ENCODE measurements at regions not wholly inside any gene's neighbourhood (a gene's known extent, or its start where the extent isn't known, plus 50 kb on each side); places are given as distances from the start of the nearest gene placed in this dataset.
"Not testable (repeated sequence)": the region's sequence is repeated elsewhere in the genome, so short reads cannot be mapped to it uniquely, and the experiment has no call there.

DNA sequence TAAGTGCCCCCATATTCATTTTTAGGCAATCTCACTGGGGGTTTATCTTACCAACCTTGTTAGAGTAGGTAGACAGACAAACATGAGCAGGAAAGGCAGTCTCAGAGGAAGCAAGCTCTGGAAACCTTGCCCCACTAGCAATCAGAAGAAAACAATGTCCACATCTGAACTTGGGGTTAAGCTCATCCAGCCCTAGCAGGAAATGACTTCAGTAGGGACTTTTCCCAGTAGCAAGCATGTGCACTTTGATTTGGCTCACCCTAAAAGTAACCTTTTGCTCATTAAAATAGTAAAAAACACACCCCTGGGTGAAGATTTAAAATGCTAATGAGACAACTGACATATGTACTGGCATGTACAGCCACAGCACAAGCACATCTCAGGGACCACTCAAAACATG, 175.5 kb downstream of the AKAIN1 start:
- TF ChIP-seq, protein P1, sequence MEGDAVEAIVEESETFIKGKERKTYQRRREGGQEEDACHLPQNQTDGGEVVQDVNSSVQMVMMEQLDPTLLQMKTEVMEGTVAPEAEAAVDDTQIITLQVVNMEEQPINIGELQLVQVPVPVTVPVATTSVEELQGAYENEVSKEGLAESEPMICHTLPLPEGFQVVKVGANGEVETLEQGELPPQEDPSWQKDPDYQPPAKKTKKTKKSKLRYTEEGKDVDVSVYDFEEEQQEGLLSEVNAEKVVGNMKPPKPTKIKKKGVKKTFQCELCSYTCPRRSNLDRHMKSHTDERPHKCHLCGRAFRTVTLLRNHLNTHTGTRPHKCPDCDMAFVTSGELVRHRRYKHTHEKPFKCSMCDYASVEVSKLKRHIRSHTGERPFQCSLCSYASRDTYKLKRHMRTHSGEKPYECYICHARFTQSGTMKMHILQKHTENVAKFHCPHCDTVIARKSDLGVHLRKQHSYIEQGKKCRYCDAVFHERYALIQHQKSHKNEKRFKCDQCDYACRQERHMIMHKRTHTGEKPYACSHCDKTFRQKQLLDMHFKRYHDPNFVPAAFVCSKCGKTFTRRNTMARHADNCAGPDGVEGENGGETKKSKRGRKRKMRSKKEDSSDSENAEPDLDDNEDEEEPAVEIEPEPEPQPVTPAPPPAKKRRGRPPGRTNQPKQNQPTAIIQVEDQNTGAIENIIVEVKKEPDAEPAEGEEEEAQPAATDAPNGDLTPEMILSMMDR (conservative IDR thresholded peaks at IDR 0.05), result no peak
- peaks cover 23% of the 10 kb centered on the region for H3K4me1 Mint-ChIP-seq
- no peaks in the 10 kb centered on the region for H3K27me3 Mint-ChIP-seq (ENCODE audit: low read depth)
- peaks cover 4% of the 10 kb centered on the region for H3K9me3 Mint-ChIP-seq
- H3K27ac Mint-ChIP-seq (ENCODE audit: unreplicated experiment), result no peak overlapping the region
- no peak for DNase-seq (ENCODE audit: low read depth, low spot score)
- no peak overlapping the region for H3K4me3 Mint-ChIP-seq
- no peaks in the 10 kb centered on the region for H3K36me3 Mint-ChIP-seq (ENCODE audit: low read depth)

DNA sequence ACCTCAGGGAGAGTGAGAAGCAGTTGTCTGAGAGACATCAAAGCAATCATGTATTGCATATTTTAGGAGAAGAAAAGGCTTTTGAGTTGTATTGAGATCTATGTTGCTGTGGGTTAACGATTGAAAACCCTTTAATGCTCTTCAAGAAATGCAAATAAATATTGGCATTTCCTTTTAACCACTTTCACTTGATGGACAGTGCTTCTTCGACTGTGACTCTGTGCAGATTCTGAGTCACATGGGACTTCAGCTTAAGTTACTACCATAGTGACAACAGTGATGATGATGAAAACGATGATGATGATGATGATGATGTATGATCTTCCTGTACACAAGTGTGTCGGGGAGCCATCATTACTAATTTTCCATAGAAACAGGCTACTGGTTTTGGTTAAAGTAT, 181.8 kb downstream of the AKAIN1 start:
- Mint-ChIP-seq H3K27me3 (ENCODE audit: low read depth) (no peaks in the 10 kb centered on the region), H3K27ac (ENCODE audit: unreplicated experiment) (peak overlapping the region; percentile 30), H3K4me1 (peaks cover 21% of the 10 kb centered on the region), H3K4me3 (no peak overlapping the region), H3K9me3 (peaks cover 7% of the 10 kb centered on the region), H3K36me3 (ENCODE audit: low read depth) (peaks cover 6% of the 10 kb centered on the region)
- TF ChIP-seq, protein P1 (conservative IDR thresholded peaks at IDR 0.05), result no peak
- DNase-seq (ENCODE audit: low read depth, low spot score), result no peak

DNA sequence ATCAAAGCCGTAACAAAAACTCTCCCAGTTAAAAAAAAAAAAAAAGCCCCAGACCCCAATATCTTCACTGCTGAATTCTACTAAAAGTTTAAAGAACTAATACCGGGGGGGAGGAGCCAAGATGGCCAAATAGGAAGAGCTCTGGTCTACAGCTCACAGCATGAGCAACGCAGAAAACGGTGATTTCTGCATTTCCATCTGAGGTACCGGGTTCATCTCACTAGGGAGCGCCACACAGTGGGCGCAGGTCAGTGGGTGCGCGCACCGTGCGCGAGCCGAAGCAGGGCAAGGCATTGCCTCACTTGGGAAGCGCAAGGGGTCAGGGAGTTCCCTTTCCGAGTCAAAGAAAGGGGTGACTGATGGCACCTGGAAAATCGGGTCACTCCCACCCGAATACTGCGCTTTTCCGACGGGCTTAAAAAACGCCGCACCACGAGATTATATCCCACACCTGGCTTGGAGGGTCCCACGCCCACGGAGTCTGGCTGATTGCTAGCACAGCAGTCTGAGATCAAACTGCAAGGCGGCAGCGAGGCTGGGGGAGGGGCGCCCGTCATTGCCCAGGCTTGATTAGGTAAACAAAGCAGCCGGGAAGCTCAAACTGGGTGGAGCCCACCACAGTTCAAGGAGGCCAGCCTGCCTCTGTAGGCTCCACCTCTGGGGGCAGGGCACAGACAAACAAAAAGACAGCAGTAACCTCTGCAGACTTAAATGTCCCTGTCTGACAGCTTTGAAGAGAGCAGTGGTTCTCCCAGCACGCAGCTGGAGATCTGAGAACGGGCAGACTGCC, 192.8 kb downstream of the AKAIN1 start:
- DNase-seq (ENCODE audit: low read depth, low spot score), result peak; percentile 16
- not testable (repeated sequence) for H3K36me3 Mint-ChIP-seq (ENCODE audit: low read depth); H3K9me3 Mint-ChIP-seq; H3K27me3 Mint-ChIP-seq (ENCODE audit: low read depth)
- Mint-ChIP-seq H3K27ac (ENCODE audit: unreplicated experiment) (peak overlapping the region; percentile 0), H3K4me1 (peaks cover 12% of the 10 kb centered on the region), H3K4me3 (peak overlapping the region; percentile 93)
- TF ChIP-seq, protein P1 (conservative IDR thresholded peaks at IDR 0.05), result peak; percentile 48

DNA sequence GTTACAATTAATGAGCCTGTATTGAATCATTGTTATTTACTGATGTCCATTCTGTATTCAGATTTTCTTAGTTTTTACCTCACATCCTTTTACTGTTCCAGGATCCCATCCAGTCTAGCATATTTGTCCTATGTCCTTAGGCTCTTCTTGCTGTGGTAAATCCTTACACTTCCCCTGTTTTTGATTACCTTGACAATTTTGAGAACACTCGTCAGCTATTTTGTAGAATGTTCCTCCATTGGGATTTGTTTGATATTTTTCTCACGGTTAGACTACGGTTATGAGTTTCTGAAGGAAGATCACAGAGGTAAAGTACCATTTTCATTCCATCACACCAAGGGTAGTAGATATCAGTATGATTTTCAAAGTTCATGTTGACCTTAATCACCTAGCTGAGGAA, 202.3 kb downstream of the AKAIN1 start:
- Mint-ChIP-seq H3K9me3 (no peaks in the 10 kb centered on the region), H3K27me3 (ENCODE audit: low read depth) (no peaks in the 10 kb centered on the region), H3K4me1 (no peaks in the 10 kb centered on the region), H3K4me3 (no peak overlapping the region), H3K36me3 (ENCODE audit: low read depth) (peaks cover 3% of the 10 kb centered on the region), H3K27ac (ENCODE audit: unreplicated experiment) (no peak overlapping the region)
- TF ChIP-seq, protein P1 (conservative IDR thresholded peaks at IDR 0.05), result no peak
- no peak for DNase-seq (ENCODE audit: low read depth, low spot score)

DNA sequence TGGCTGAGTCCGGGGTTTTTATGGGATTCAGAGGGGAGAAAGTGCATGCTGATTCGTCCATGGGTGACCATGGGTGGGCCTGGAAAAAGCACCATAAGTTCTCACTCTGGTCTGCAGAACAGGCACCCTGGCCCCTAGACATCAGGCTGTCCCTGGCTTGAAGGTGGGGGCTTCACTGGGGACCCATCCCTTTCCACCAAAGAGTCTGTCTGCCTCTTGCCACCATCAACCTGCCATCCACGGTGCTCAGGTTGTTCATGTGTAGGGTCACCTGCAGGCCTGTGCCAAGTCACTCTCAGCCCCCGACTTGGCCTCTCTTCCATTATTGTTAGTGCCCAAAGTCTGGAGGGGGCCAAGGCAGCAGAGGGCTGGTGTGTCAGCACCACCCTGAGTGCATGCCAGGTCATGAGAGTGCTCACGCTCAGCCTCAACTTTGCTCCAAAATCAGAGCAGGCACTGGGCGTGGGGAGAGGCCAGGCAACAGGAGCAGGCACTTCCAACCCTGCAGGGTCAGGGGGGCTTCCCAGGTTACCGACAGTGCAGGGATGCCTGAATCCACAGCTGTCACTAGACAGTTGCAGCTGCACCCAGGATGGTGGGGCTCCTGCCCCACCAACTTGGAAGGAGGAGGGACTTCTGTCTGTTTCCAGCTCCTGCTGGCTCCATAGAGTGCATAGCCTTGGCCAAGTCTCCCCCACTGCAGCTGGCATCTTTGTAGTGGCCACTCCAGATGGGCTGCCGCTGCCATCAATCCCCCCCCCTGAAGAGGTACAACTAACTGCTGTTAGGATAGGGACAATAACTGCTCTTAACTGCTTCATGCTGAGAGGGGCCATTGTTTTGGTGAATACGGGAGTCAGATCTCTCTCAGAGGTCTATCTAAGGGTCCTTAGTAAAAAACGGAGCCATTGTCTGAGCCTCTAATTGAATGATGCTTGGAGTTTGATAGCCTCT, 209.3 kb downstream of the AKAIN1 start:
- no peak overlapping the region for H3K27ac Mint-ChIP-seq (ENCODE audit: unreplicated experiment)
- peaks cover 4% of the 10 kb centered on the region for H3K9me3 Mint-ChIP-seq
- DNase-seq (ENCODE audit: low read depth, low spot score), result no peak
- TF ChIP-seq, protein P1 (conservative IDR thresholded peaks at IDR 0.05), result no peak
- peaks cover 7% of the 10 kb centered on the region for H3K36me3 Mint-ChIP-seq (ENCODE audit: low read depth)
- peaks cover 7% of the 10 kb centered on the region for H3K4me1 Mint-ChIP-seq
- H3K4me3 Mint-ChIP-seq, result no peak overlapping the region
- H3K27me3 Mint-ChIP-seq (ENCODE audit: low read depth), result no peaks in the 10 kb centered on the region
